ENCODE measurements at regions not wholly inside any gene's neighbourhood (a gene's known extent, or its start where the extent isn't known, plus 50 kb on each side); places are given as distances from the start of the nearest gene placed in this dataset.

DNA sequence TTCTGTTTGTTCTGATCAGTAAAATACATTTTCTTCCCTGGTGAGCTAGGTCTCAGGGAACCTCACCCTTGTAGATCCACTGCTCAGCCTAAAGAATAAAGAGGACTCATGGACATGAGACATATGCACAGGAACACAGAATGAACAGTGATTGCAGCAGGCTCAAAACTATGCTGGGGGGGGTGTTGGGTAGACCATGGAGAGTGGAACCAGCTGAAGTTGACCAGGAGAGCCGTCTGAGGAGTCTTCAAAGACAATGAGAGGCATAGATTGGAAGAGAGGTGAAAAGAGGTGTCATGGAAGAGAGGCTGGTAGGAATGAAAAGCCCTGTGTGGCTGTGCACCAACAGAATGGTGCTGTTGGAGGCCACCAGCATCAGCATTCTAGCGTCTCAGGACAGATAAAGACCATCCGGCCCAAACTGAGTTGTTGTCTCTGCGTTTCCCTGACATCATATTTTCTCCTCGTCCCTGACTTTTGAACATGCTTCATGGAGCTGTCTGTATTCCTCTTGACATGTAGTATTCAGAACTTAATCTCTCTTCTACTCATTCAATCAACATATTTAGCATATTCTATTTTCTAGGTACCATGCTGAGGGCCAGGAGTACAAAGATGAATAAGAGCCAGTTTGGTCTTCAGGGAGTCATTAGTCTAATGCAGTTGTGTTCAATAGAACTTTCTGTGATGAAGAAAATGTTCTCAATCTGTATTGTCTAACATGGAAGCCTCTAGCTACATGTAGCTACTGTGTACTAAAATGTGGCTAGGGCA lies 331.8 kb downstream of the CYP26B1 start:
- H3K4me3 Mint-ChIP-seq, result no peak overlapping the region
- DNase-seq (no peak), ATAC-seq (no peak)
- H3K27ac Mint-ChIP-seq, result no peak overlapping the region
- peaks cover 10% of the 10 kb centered on the region for H3K27me3 Mint-ChIP-seq
- no peaks in the 10 kb centered on the region for H3K36me3 Mint-ChIP-seq (ENCODE audit: low read depth)
- no peaks in the 10 kb centered on the region for H3K4me1 Mint-ChIP-seq
- no peaks in the 10 kb centered on the region for H3K9me3 ChIP-seq (ENCODE audit: control insufficient read depth, low read length, poor library complexity, severe bottlenecking)

DNA sequence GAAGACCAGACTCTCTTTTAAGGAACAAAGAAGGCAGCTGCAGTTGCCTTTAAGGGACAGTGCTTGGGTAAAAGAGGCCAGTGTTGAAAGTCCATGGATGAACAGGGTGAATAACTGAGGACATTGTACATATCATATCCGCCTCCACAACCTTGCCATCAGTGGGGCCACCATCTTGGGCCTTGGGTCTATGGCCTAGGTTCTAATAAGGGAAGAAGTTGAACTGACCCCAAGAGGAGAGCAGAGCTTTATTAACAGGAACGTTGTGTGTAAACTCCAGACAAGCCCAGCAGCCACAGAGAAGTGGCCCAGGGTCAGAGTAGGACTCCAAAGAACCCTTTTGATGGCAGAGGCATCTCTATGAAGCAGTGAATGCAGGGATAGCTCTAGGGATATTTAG lies 332.8 kb downstream of the CYP26B1 start:
- ATAC-seq (no peak), DNase-seq (no peak)
- Mint-ChIP-seq H3K4me3 (no peak overlapping the region), H3K27me3 (peaks cover 10% of the 10 kb centered on the region), H3K36me3 (ENCODE audit: low read depth) (no peaks in the 10 kb centered on the region), H3K4me1 (no peaks in the 10 kb centered on the region), H3K27ac (no peak overlapping the region)
- H3K9me3 ChIP-seq (ENCODE audit: control insufficient read depth, low read length, poor library complexity, severe bottlenecking), result no peaks in the 10 kb centered on the region

DNA sequence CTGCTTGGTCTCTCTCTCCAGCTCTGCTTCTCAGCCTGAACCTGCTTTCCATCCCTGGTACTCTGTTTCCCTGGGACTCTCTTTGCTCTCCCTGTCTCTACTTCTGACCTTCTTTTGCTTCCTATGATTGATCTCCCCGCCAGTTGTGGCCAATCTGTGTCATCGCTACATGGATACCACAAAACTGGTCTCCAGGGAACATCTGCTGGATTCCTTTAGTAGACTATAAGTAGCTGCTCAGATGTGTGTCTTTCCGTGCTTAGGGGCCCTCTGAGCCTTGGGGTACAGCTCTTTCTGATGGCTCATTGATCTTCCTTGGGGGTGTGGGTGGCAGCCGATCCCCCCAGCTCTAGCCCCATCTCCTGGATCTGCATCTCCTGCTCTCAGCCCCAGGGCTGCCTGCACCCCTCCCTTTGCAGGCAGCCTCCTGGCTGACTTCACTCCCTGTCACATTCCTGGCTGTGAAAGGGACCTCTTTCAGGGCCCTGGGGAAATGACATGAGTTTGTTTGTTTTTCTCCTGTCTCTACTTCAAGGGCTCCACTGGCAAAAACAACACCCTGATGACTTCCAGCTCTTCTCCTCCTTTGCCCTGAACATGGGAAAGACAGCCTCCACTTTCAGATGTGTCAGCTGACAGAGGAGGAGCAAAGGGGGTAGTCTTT lies 333.7 kb downstream of the CYP26B1 start:
- ATAC-seq (no peak), DNase-seq (no peak)
- H3K4me3 Mint-ChIP-seq, result no peak overlapping the region
- peaks cover 10% of the 10 kb centered on the region for H3K27me3 Mint-ChIP-seq
- H3K27ac Mint-ChIP-seq, result no peak overlapping the region
- no peaks in the 10 kb centered on the region for H3K9me3 ChIP-seq (ENCODE audit: control insufficient read depth, low read length, poor library complexity, severe bottlenecking)
- no peaks in the 10 kb centered on the region for H3K36me3 Mint-ChIP-seq (ENCODE audit: low read depth)
- no peaks in the 10 kb centered on the region for H3K4me1 Mint-ChIP-seq

DNA sequence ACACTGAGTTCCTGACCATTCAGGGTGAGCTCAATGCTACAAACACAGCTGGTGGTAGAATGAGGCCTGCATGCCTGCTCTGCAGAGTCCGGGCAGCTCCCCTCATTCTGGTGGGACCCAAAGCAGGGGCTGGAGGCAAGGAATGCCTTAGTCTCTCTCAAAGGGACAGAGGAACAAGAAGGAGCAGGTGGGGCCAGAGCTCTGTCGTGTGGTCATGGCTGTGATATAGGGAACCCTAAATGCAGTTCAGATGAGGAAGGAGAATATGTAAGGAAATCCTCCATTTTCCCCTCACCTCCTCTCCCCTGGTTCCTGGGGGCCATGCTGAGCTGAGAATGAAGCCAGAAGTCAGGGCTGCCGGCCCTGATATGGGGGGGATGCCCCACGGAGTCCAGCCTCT lies 334.3 kb downstream of the CYP26B1 start:
- Mint-ChIP-seq H3K36me3 (ENCODE audit: low read depth) (no peaks in the 10 kb centered on the region), H3K27me3 (peaks cover 10% of the 10 kb centered on the region), H3K4me3 (no peak overlapping the region), H3K4me1 (no peaks in the 10 kb centered on the region), H3K27ac (no peak overlapping the region)
- no peak for DNase-seq
- no peaks in the 10 kb centered on the region for H3K9me3 ChIP-seq (ENCODE audit: control insufficient read depth, low read length, poor library complexity, severe bottlenecking)
- no peak for ATAC-seq

DNA sequence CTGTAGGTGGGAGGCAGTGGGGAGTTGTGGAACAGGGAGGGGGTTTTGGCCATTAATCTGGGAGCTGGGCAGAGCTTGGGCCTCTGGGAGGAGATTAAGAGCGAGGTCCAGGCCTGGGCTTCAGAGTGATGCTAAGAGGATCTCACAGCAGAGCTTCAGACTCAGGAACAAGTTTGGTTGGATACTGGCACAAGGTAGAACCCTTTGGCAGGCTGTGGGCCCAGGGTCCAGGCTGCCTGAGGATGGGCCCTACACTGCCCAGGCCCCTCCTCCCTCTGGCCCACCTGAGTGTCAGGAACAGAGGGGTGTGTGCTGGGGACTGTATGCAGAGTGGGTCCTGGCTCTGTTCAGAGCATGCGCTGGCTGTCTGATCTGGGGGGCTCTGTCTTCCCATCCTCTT lies 334.9 kb downstream of the CYP26B1 start:
- no peak for DNase-seq
- H3K4me1 Mint-ChIP-seq, result no peaks in the 10 kb centered on the region

DNA sequence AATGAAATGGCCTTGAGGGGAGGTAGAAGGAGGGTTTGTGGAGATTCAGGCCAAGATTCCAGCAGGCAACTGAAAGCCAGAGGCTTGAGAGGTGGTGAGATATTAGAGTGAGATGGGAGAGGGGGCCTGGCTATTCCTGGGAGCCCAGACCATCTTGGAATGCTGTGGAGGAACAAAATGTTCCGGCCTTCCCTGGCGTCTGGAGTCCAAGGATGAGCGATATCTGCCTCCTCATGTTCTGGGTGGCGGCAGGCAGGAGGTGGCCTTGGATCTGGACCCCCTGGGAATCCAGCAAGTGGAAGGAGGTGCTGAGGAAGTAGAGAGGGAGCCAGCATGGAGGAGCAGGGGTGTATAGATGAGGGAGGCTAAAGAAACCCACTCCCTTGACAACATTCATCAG lies 335.9 kb downstream of the CYP26B1 start:
- ATAC-seq (no peak), DNase-seq (no peak)
- no peaks in the 10 kb centered on the region for H3K4me1 Mint-ChIP-seq
- no peaks in the 10 kb centered on the region for H3K9me3 ChIP-seq (ENCODE audit: control insufficient read depth, low read length, poor library complexity, severe bottlenecking)
- no peak overlapping the region for H3K27ac Mint-ChIP-seq
- no peak overlapping the region for H3K4me3 Mint-ChIP-seq
- no peaks in the 10 kb centered on the region for H3K36me3 Mint-ChIP-seq (ENCODE audit: low read depth)
- peaks cover 10% of the 10 kb centered on the region for H3K27me3 Mint-ChIP-seq

More for the DNA sequence above, 334.9 kb downstream of the CYP26B1 start:
- no peak overlapping the region for H3K4me3 Mint-ChIP-seq
- H3K9me3 ChIP-seq (ENCODE audit: control insufficient read depth, low read length, poor library complexity, severe bottlenecking), result no peaks in the 10 kb centered on the region
- H3K27me3 Mint-ChIP-seq, result peaks cover 10% of the 10 kb centered on the region
- H3K27ac Mint-ChIP-seq, result no peak overlapping the region
- no peak for ATAC-seq
- no peaks in the 10 kb centered on the region for H3K36me3 Mint-ChIP-seq (ENCODE audit: low read depth)

DNA sequence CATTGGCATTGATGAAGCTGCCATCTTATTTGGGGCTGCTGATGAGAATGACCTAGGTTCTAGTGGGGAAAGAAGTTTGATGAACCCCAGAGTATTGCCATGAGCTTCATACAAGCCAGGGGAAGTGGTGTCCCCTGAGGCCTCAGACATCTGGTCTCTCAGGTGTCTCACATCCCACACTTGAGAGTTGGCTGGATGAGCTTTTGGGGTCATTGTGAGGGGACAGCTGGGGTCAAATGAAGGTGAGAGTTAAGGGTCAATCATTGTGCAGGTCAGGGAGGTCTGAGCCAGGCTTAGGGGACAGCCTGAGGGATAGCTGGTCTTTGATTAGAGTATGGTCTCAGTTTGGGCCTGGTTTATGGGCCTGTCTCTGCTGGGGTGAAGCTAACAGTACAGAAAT lies 336.5 kb downstream of the CYP26B1 start:
- Mint-ChIP-seq H3K27ac (no peak overlapping the region), H3K4me3 (no peak overlapping the region), H3K27me3 (peaks cover 10% of the 10 kb centered on the region), H3K36me3 (ENCODE audit: low read depth) (no peaks in the 10 kb centered on the region), H3K4me1 (no peaks in the 10 kb centered on the region)
- no peaks in the 10 kb centered on the region for H3K9me3 ChIP-seq (ENCODE audit: control insufficient read depth, low read length, poor library complexity, severe bottlenecking)
- no peak for DNase-seq
- ATAC-seq, result no peak

DNA sequence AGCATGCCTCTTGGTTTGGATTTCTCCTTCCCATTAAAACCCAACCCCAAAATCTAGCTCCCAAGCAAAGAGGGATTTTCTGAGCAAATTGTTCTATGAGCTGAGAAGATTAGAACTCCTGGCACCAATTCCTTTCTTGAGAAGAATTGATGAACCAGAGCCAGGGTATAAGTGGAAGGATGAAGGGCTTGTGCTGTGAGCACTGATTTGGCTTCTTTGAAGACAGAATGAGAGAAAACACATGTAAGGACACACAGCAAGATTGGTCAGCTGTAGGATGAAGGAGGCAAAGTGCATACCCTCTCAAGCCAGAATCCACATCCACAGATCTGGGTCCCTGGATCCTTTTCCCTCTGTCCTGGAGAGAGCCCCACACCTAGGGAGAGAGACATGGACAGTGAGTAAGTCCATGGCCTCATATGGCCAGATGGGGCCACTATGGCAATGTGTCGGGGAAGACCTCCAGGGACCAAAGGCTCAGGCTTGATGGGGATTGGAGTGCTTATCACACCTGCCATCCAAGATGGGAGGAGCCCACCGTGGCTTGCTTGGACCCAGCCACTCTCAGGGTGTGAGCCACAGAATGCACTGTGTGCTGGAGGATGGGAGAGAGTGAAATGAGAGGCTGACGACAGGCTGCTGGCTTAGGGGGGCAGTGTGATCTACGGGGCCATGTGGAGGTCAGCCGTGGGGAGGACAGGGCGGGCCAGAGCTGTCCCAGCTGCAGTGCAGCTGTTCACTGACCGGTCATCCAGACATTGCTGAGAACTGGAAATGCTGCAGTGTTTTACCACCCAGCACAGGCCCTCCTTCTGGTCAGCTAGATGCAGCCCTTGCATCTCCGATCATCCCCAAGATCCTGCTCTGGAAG lies 339.8 kb downstream of the CYP26B1 start:
- Mint-ChIP-seq H3K36me3 (ENCODE audit: low read depth) (no peaks in the 10 kb centered on the region), H3K4me1 (no peaks in the 10 kb centered on the region), H3K27me3 (no peaks in the 10 kb centered on the region), H3K27ac (no peak overlapping the region), H3K4me3 (no peak overlapping the region)
- DNase-seq, result no peak
- no peak for ATAC-seq
- no peaks in the 10 kb centered on the region for H3K9me3 ChIP-seq (ENCODE audit: control insufficient read depth, low read length, poor library complexity, severe bottlenecking)

DNA sequence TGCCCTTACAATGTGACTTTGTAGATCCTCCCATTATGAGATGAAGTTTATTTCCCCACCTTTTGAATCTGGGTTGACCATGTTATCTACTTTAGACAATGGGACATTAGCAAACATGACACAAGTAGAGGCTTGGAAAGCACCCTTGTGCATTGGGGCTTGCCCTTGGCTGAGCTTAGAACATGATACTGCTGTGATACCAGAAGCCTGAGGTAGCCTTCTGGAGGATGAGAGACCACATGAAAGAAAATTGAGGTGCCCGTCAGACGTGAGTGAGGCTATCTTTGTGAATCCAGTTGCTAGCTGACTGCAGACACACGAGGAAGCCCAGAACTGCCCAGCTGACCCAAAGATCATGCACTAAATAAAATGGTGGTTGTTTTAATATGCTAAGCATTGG lies 341.2 kb downstream of the CYP26B1 start:
- Mint-ChIP-seq H3K4me3 (no peak overlapping the region), H3K4me1 (no peaks in the 10 kb centered on the region), H3K27ac (no peak overlapping the region), H3K36me3 (ENCODE audit: low read depth) (no peaks in the 10 kb centered on the region), H3K27me3 (no peaks in the 10 kb centered on the region)
- DNase-seq (no peak), ATAC-seq (no peak)
- H3K9me3 ChIP-seq (ENCODE audit: control insufficient read depth, low read length, poor library complexity, severe bottlenecking), result no peaks in the 10 kb centered on the region

DNA sequence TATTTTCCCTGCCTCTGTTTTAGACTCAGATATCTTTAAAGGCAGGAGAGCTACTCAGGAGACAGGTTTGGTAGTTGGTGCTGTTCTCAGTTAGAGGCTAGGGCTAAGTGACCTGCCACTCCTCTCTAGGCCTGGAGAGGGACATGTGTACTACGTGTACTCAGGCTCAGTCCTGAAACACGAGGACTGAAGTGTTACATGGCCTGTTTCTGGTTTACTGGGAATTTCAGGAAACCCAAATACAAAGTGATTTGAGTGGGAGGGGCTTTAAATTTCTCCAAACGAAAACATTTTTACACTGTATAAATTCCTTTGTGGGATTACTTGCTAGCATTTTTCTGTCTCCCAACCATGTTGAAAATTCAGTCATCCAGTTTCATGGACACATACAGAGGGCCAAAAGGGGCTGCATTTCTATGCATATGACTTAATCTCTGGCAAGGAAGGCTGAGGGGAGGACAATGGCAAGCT lies 343.3 kb downstream of the CYP26B1 start:
- Mint-ChIP-seq H3K4me3 (no peak overlapping the region), H3K4me1 (no peaks in the 10 kb centered on the region), H3K27ac (no peak overlapping the region), H3K36me3 (ENCODE audit: low read depth) (no peaks in the 10 kb centered on the region), H3K27me3 (peaks cover 8% of the 10 kb centered on the region)
- DNase-seq (no peak), ATAC-seq (no peak)
- no peaks in the 10 kb centered on the region for H3K9me3 ChIP-seq (ENCODE audit: control insufficient read depth, low read length, poor library complexity, severe bottlenecking)

DNA sequence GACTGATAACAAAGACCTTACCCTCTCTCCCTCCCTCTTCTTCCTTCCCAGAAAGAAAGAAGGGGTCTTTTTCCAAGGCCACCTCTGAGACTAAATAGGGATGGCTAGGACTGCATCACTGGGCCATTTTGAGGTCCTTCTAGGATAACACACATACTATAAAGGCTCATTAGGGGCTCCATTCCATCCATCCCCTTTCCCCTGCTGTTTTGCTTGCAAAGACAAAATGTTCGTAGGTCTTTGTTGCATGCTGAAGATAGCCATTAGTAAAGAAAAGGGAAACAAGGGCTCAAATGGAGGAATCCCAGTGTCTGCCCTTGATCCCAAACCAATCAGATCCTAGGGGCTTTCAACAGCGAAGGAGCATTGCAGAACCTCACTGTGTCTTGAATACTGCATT lies 344.3 kb downstream of the CYP26B1 start:
- ATAC-seq (no peak), DNase-seq (no peak)
- Mint-ChIP-seq H3K4me3 (no peak overlapping the region), H3K36me3 (ENCODE audit: low read depth) (no peaks in the 10 kb centered on the region), H3K27ac (no peak overlapping the region), H3K27me3 (peaks cover 13% of the 10 kb centered on the region), H3K4me1 (no peaks in the 10 kb centered on the region)
- H3K9me3 ChIP-seq (ENCODE audit: control insufficient read depth, low read length, poor library complexity, severe bottlenecking), result no peaks in the 10 kb centered on the region

DNA sequence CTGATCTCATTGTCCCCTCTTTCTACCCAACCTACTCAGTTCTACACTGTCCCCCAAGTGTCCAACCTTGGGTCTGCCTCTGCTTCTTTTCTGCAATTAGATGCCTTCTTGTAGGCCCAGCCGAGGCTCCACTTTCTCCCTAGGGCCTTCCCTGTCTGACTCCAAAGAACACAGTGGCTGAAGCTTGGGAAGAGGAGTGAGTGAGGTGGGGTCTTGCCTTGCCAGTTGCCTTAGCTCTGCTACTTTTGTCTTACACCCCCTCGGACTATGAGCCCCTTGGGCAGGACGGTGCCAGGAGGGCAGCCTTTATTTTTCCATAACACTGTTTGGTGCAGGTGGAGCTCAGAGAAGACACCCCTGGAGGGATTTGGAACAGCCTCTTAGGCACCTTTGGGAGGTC lies 345.1 kb downstream of the CYP26B1 start:
- DNase-seq (no peak), ATAC-seq (no peak)
- Mint-ChIP-seq H3K4me3 (no peak overlapping the region), H3K27me3 (peaks cover 17% of the 10 kb centered on the region), H3K27ac (no peak overlapping the region), H3K36me3 (ENCODE audit: low read depth) (no peaks in the 10 kb centered on the region), H3K4me1 (no peaks in the 10 kb centered on the region)
- H3K9me3 ChIP-seq (ENCODE audit: control insufficient read depth, low read length, poor library complexity, severe bottlenecking), result no peaks in the 10 kb centered on the region

DNA sequence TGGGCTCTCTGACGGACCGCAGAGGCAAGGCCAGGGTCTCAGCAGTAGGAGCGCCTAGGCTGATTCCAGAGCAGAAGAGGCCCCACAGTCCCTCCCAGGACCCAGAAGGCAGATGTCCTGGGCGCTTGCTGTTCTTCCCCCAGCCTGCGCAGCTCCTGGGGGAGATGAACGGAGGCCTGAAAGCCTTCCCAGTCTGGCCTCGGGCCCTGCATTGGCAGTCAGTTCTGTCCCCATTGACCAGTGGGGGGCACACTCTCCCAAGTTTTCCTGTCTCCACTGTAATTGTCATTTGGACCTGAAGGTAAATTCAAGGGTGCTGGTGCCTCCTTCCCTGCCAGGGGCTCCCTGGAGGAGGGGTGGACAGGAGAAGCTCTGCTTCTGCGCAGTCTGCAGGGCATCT lies 345.7 kb downstream of the CYP26B1 start:
- H3K4me3 Mint-ChIP-seq, result no peak overlapping the region
- H3K9me3 ChIP-seq (ENCODE audit: control insufficient read depth, low read length, poor library complexity, severe bottlenecking), result no peaks in the 10 kb centered on the region
- ATAC-seq, result no peak
- H3K36me3 Mint-ChIP-seq (ENCODE audit: low read depth), result no peaks in the 10 kb centered on the region
- DNase-seq, result no peak
- no peak overlapping the region for H3K27ac Mint-ChIP-seq
- H3K4me1 Mint-ChIP-seq, result no peaks in the 10 kb centered on the region
- H3K27me3 Mint-ChIP-seq, result peaks cover 17% of the 10 kb centered on the region
